ENCODE measurements at regions not wholly inside any gene's neighbourhood (a gene's known extent, or its start where the extent isn't known, plus 50 kb on each side); places are given as distances from the start of the nearest gene placed in this dataset.

DNA sequence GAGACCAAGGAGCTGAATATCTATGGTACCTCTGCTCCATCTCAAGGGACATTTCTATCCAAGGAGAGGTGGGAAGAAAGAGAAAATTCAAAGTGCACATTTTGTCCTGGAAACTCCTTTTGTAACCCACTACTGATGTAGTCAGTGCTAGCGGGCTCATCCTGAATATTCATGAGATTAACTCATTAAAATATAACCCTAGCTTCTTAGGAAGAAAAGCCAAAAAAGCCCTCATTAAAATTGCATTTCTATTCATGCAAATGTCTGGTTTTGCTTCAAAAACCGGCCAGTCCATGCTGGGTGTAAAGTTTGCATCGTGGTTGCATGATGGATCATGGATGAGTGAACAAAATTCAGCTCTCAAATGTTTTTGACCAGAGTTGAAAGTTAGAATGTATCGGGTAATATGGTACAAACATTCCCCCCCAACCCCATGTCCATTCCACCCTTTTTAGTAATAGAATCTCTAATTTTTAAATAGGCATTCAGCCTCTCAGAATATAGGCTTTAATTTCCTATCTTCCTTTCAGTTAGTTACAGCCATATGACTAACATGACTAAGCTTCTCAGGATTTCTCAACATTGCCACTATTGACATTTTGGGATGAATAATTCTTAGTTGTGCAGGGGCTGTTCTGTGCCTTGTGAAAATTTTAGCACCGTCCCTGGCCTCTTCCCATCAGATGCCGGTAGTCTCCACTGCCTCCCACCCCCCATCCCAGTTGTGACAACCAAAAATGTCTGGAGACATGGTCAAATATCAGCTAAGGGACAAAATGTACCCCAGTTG lies 104.2 kb upstream of the RND3 start:
- no peaks in the 10 kb centered on the region for H3K9me3 ChIP-seq (ENCODE audit: control insufficient read depth, insufficient read depth, low read length)
- no peak overlapping the region for H3K4me3 ChIP-seq (ENCODE audit: low read length)
- H3K9me2 ChIP-seq (replicated peaks; ENCODE audit: control insufficient read depth, low read length): no peaks in the 10 kb centered on the region
- H3K27ac ChIP-seq (ENCODE audit: low read depth, low read length): no peak overlapping the region
- no peaks in the 10 kb centered on the region for H3K79me2 ChIP-seq (ENCODE audit: control insufficient read depth, low read length)
- H3K4me1 ChIP-seq (ENCODE audit: control insufficient read depth, low read length): no peaks in the 10 kb centered on the region
- H3K36me3 ChIP-seq (ENCODE audit: control insufficient read depth, low read length): no peaks in the 10 kb centered on the region
- H4K20me1 ChIP-seq (ENCODE audit: control insufficient read depth, insufficient read depth, low read depth, low read length): no peaks in the 10 kb centered on the region
- TF ChIP-seq EZH2phosphoT487 (IDR thresholded peaks at IDR 0.05; ENCODE audit: borderline replicate concordance, low read length): no peak
- TF ChIP-seq, protein P1, sequence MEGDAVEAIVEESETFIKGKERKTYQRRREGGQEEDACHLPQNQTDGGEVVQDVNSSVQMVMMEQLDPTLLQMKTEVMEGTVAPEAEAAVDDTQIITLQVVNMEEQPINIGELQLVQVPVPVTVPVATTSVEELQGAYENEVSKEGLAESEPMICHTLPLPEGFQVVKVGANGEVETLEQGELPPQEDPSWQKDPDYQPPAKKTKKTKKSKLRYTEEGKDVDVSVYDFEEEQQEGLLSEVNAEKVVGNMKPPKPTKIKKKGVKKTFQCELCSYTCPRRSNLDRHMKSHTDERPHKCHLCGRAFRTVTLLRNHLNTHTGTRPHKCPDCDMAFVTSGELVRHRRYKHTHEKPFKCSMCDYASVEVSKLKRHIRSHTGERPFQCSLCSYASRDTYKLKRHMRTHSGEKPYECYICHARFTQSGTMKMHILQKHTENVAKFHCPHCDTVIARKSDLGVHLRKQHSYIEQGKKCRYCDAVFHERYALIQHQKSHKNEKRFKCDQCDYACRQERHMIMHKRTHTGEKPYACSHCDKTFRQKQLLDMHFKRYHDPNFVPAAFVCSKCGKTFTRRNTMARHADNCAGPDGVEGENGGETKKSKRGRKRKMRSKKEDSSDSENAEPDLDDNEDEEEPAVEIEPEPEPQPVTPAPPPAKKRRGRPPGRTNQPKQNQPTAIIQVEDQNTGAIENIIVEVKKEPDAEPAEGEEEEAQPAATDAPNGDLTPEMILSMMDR (IDR thresholded peaks at IDR 0.05; ENCODE audit: low read depth, low read length, poor library complexity, severe bottlenecking): no peak
- no peaks in the 10 kb centered on the region for H3K27me3 ChIP-seq (ENCODE audit: control insufficient read depth, low read length)
- H3K4me2 ChIP-seq (ENCODE audit: low read length): no peak overlapping the region
- no peaks in the 10 kb centered on the region for H3F3A ChIP-seq (ENCODE audit: control insufficient read depth, insufficient read depth)

DNA sequence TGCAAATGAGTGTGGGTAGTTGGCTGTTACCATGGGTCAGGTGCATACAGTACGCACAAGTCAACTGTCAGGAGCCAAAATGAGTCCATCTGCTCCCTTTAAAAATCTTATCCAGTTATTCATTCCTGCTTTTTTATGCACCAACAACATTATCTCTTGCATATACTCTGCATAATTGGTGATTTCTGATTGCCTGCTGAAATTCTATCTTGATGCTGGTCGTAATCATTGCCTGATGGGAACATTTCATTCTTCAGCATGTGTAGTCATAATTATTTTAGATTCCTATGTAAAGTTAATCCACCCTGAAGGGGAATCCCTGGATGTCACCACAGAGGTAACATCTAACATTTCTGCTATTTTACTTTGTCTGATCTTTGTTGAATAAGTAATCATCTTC lies 102.2 kb upstream of the RND3 start:
- H3K27me3 ChIP-seq (ENCODE audit: control insufficient read depth, low read length): no peaks in the 10 kb centered on the region
- no peaks in the 10 kb centered on the region for H3K9me3 ChIP-seq (ENCODE audit: control insufficient read depth, insufficient read depth, low read length)
- no peaks in the 10 kb centered on the region for H3K9me2 ChIP-seq (replicated peaks; ENCODE audit: control insufficient read depth, low read length)
- H3K4me3 ChIP-seq (ENCODE audit: low read length): no peak overlapping the region
- H3K79me2 ChIP-seq (ENCODE audit: control insufficient read depth, low read length): no peaks in the 10 kb centered on the region
- H3K4me1 ChIP-seq (ENCODE audit: control insufficient read depth, low read length): no peaks in the 10 kb centered on the region
- no peak overlapping the region for H3K27ac ChIP-seq (ENCODE audit: low read depth, low read length)
- no peaks in the 10 kb centered on the region for H4K20me1 ChIP-seq (ENCODE audit: control insufficient read depth, insufficient read depth, low read depth, low read length)
- H3F3A ChIP-seq (ENCODE audit: control insufficient read depth, insufficient read depth): no peaks in the 10 kb centered on the region
- TF ChIP-seq EZH2phosphoT487 (IDR thresholded peaks at IDR 0.05; ENCODE audit: borderline replicate concordance, low read length): no peak
- TF ChIP-seq, protein P1 (IDR thresholded peaks at IDR 0.05; ENCODE audit: low read depth, low read length, poor library complexity, severe bottlenecking): no peak
- H3K4me2 ChIP-seq (ENCODE audit: low read length): no peak overlapping the region
- H3K36me3 ChIP-seq (ENCODE audit: control insufficient read depth, low read length): no peaks in the 10 kb centered on the region

DNA sequence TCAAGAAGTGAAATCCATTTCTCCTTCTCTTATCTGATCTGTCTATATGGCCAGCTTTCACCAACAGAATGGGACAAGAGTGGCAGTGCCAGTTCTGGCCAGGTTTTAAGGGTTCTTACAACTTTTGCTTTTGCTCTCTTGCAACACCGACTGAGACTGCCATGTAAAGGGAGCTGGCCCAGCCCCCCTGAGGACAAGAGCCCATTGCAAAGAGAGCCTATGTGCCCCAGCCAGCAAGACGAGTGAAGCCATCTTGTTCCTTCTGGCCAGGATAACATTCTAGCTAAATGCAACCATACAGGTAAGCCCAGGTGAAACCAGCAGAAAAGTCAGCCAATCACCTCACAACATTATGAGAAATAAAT lies 101.0 kb upstream of the RND3 start:
- Histone ChIP-seq H3F3A (ENCODE audit: control insufficient read depth, insufficient read depth) (no peaks in the 10 kb centered on the region), H4K20me1 (ENCODE audit: control insufficient read depth, insufficient read depth, low read depth, low read length) (no peaks in the 10 kb centered on the region), H3K4me1 (ENCODE audit: control insufficient read depth, low read length) (no peaks in the 10 kb centered on the region), H3K9me3 (ENCODE audit: control insufficient read depth, insufficient read depth, low read length) (no peaks in the 10 kb centered on the region), H3K4me3 (ENCODE audit: low read length) (no peak overlapping the region), H3K27me3 (ENCODE audit: control insufficient read depth, low read length) (no peaks in the 10 kb centered on the region), H3K36me3 (ENCODE audit: control insufficient read depth, low read length) (no peaks in the 10 kb centered on the region), H3K79me2 (ENCODE audit: control insufficient read depth, low read length) (no peaks in the 10 kb centered on the region), H3K4me2 (ENCODE audit: low read length) (no peak overlapping the region), H3K27ac (ENCODE audit: low read depth, low read length) (no peak overlapping the region), H3K9me2 (replicated peaks; ENCODE audit: control insufficient read depth, low read length) (no peaks in the 10 kb centered on the region)
- no peak for TF ChIP-seq EZH2phosphoT487 (IDR thresholded peaks at IDR 0.05; ENCODE audit: borderline replicate concordance, low read length)
- TF ChIP-seq, protein P1 (IDR thresholded peaks at IDR 0.05; ENCODE audit: low read depth, low read length, poor library complexity, severe bottlenecking): no peak

All from DOHH2 (cell line).